Uterus (tissue), 2 donors: ENCODE measurements at regions not wholly inside any gene's neighbourhood (a gene's known extent, or its start where the extent isn't known, plus 50 kb on each side); places are given as distances from the start of the nearest gene placed in this dataset.

Experiments
- POLR2A ChIP-seq, 2 donors: fragments of 450-650 bp; IDR thresholded peaks; one replicate each; pipeline ENCODE4 v1.6.1; 2016; ENCODE audit warnings: antibody characterized with exemption in 2 of 2, mild to moderate bottlenecking in 1 of 2, moderate library complexity in 1 of 2
- TF ChIP-seq, protein P1 (sequence below), 4 experiments: fragments of 200-600 bp in 2 of 4; fragments of 450-650 bp in 2 of 4; sonication (generic) in 2 of 4; IDR thresholded peaks; one replicate each; pipeline ENCODE4 v1.5.1; 2016 to 2019; ENCODE audit warnings: antibody characterized with exemption in 4 of 4, mild to moderate bottlenecking in 2 of 4, moderate library complexity in 1 of 4

DNA sequence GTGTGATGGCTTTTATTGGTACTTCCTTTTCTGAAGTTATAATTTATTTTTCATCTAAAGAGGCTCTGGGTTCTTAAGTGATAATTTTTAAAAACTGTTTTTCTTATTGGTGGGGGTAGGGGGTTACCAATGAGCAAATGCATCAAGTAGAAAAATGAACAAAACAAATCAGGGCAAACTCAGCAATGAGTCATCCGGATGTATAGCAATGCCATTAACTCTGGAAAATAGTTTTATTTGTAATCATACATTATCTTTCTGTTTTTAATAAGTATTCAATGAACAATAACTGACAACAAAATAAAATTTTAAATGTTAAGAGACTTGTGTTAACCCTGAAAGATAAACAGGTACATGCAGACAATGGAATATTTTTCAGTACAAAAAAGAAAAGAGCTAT, 67.6 kb downstream of the UFM1 start:
- TF ChIP-seq, protein P1, sequence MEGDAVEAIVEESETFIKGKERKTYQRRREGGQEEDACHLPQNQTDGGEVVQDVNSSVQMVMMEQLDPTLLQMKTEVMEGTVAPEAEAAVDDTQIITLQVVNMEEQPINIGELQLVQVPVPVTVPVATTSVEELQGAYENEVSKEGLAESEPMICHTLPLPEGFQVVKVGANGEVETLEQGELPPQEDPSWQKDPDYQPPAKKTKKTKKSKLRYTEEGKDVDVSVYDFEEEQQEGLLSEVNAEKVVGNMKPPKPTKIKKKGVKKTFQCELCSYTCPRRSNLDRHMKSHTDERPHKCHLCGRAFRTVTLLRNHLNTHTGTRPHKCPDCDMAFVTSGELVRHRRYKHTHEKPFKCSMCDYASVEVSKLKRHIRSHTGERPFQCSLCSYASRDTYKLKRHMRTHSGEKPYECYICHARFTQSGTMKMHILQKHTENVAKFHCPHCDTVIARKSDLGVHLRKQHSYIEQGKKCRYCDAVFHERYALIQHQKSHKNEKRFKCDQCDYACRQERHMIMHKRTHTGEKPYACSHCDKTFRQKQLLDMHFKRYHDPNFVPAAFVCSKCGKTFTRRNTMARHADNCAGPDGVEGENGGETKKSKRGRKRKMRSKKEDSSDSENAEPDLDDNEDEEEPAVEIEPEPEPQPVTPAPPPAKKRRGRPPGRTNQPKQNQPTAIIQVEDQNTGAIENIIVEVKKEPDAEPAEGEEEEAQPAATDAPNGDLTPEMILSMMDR (IDR thresholded peaks at IDR 0.05), result no peak
- TF ChIP-seq POLR2A (IDR thresholded peaks at IDR 0.05), result no peak
